ENCODE measurements at regions not wholly inside any gene's neighbourhood (a gene's known extent, or its start where the extent isn't known, plus 50 kb on each side); places are given as distances from the start of the nearest gene placed in this dataset.

DNA sequence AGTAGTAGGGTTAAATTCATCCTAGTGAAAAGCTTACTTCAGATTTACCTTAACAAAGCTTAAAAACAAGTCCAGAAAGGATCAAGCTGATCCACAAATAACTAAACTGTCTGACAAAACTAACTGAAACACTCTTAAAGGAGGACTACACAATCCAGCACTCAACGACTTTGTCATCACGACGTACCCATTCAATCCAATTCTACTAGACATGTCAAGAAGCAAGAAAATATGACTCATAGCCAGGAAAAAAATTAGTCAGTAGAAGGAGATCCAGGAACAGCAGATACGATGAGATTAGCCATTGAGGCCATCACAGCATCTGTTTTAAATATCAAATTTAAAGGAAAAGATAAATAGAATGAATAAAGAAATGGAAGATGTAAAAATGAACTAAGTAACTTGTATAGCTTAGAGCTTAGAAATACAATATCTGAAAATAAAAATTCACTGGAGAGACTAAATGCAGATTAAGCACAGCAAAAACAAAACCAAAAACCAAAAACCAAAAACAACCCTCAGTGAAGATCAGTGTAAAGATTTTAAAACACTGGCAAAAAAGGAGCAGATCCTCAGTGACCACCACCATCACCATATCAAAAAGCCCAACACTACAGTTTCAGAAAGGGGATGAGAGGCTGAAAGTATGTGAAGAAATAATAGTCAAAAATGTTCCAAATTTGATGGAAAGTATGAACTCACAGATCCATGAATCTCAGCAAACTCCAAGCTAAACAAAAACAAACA lies 95.0 kb upstream of the CCND2 start:
- no peak overlapping the region for H3K4me3 ChIP-seq
- TF ChIP-seq, protein P1, sequence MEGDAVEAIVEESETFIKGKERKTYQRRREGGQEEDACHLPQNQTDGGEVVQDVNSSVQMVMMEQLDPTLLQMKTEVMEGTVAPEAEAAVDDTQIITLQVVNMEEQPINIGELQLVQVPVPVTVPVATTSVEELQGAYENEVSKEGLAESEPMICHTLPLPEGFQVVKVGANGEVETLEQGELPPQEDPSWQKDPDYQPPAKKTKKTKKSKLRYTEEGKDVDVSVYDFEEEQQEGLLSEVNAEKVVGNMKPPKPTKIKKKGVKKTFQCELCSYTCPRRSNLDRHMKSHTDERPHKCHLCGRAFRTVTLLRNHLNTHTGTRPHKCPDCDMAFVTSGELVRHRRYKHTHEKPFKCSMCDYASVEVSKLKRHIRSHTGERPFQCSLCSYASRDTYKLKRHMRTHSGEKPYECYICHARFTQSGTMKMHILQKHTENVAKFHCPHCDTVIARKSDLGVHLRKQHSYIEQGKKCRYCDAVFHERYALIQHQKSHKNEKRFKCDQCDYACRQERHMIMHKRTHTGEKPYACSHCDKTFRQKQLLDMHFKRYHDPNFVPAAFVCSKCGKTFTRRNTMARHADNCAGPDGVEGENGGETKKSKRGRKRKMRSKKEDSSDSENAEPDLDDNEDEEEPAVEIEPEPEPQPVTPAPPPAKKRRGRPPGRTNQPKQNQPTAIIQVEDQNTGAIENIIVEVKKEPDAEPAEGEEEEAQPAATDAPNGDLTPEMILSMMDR (IDR thresholded peaks at IDR 0.05) = no peak
- no peaks in the 10 kb centered on the region for H3K4me1 ChIP-seq
- no peak for DNase-seq (ENCODE audit: low spot score in 2 of 2)
- H3K27me3 ChIP-seq = no peaks in the 10 kb centered on the region
- intact Hi-C loops (cut with DNase I) = no loop called here
- no peak overlapping the region for H3K27ac ChIP-seq
- H3K9me3 ChIP-seq = peaks cover 0 to 3% of the 10 kb centered on the region in 2 donors
- no peaks in the 10 kb centered on the region for H3K36me3 ChIP-seq

DNA sequence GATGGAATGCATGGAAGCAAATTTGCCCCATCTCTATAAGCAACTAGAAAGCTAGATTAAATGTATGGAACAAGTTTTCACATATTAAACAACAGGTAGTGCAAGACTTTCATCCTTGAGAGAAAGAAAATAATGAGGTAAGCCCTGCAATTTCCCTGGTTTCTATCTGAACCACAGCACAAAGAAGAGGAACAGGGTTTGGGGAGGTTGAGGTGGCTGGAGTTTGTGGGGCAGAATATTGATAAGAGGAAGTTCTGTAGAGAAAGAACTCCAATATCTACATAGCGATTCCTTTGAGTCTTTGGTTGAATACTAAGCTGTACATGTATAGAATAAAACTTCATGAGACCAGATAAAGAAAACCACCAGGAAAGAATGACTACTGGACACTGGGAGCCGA lies 96.3 kb upstream of the CCND2 start:
- H3K27me3 ChIP-seq = no peaks in the 10 kb centered on the region
- no peaks in the 10 kb centered on the region for H3K4me1 ChIP-seq
- no peak overlapping the region for H3K27ac ChIP-seq
- intact Hi-C loops (cut with DNase I) = no loop called here
- TF ChIP-seq, protein P1 (IDR thresholded peaks at IDR 0.05) = no peak
- H3K36me3 ChIP-seq = no peaks in the 10 kb centered on the region
- H3K4me3 ChIP-seq = no peak overlapping the region
- no peak for DNase-seq (ENCODE audit: low spot score in 2 of 2)
- H3K9me3 ChIP-seq = peaks cover 0 to 3% of the 10 kb centered on the region in 2 donors

DNA sequence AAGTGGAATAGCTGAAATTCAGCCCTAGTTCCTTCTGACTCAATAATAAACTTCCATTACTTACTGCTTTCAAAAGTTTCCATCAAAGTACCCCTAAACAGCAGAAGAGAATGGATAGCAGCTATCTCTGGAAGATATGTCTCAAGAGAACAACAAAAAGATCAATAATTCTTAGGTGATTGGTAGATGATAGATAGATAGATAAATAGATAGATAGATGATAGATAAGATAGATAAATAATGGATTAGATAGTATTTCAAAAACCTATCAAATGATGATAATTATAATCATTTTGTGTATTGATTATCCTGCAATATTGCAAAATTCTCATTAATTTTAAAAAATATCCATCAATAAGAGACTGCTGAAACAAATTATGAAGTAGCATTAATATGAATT lies 97.4 kb upstream of the CCND2 start:
- Histone ChIP-seq H3K27ac (no peak overlapping the region), H3K36me3 (no peaks in the 10 kb centered on the region), H3K9me3 (peaks cover 0 to 2% of the 10 kb centered on the region in 2 donors), H3K27me3 (no peaks in the 10 kb centered on the region), H3K4me3 (no peak overlapping the region), H3K4me1 (no peaks in the 10 kb centered on the region)
- TF ChIP-seq, protein P1 (IDR thresholded peaks at IDR 0.05) = no peak
- intact Hi-C loops (cut with DNase I) = no loop called here
- no peak for DNase-seq (ENCODE audit: low spot score in 2 of 2)

DNA sequence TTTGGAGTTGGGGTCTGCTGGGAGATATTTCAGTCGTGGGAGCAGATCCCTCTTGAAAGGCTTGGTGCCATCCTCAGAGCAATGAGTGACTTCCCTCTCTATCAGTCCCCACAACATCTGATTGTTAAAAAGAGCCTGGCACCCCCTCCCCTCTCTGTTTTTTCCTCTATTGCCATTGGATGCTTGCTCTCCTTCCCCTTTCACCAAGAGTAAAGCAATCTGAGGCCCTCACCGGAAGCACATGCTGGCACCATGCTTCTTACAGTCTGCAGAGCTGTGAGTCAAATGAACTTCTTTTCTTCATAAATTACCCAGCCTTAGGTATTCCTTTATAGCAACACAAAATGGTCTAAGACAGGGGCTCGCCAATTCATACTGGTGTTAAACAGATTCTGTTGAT lies 99.1 kb upstream of the CCND2 start:
- DNase-seq (ENCODE audit: low spot score in 2 of 2) = no peak
- intact Hi-C loops (cut with DNase I) = loop anchor here (1.0 kb wide), 1 partner anchor 43 kb away; no protein-coding TSS in a partner anchor

DNA sequence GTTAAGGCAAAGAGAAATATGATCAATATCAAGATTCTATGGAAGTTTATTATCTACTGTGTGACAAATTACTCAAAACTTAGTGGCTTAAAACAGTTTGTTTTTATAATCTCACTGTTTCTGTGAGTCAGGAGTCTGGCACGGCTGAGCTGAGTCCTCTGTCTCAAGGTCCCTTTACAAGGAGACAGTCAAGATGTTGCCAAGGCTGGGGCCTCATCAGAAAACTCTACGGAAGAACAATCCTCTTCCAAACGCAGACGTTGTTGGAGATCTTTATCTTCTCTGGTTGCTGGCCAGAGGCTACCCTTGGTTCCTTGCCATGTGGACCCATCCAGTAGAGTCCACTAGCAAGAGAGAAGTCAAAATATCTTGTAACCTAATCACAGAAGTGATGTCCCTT lies 100.6 kb upstream of the CCND2 start:
- TF ChIP-seq, protein P1 (IDR thresholded peaks at IDR 0.05) = no peak
- intact Hi-C loops (cut with DNase I) = no loop called here
- Histone ChIP-seq H3K4me3 (no peak overlapping the region), H3K36me3 (no peaks in the 10 kb centered on the region), H3K9me3 (no peaks in the 10 kb centered on the region), H3K4me1 (no peaks in the 10 kb centered on the region), H3K27me3 (no peaks in the 10 kb centered on the region), H3K27ac (no peak overlapping the region)
- DNase-seq (ENCODE audit: low spot score in 2 of 2) = no peak

More for the DNA sequence above, 99.1 kb upstream of the CCND2 start:
- Histone ChIP-seq H3K36me3 (no peaks in the 10 kb centered on the region), H3K27ac (no peak overlapping the region), H3K27me3 (no peaks in the 10 kb centered on the region), H3K4me1 (no peaks in the 10 kb centered on the region), H3K9me3 (no peaks in the 10 kb centered on the region), H3K4me3 (no peak overlapping the region)
- TF ChIP-seq, protein P1 (IDR thresholded peaks at IDR 0.05) = no peak

Measured in ascending aorta (tissue), 2 donors.